BLaER1 treated with 17β-estradiol and CSF1 and Interleukin-3, amounts not matched to agents 10 nM and 100 nM (cell line): ENCODE measurements at regions not wholly inside any gene's neighbourhood (a gene's known extent, or its start where the extent isn't known, plus 50 kb on each side); places are given as distances from the start of the nearest gene placed in this dataset.

Experiments used
- H3K27ac ChIP-seq, 11 experiments: shearing (Covaris generic); formaldehyde crosslinking; 2 replicates each; pipeline ENCODE4 v1.8.1; 2022
- H3K27me3 ChIP-seq, 11 experiments: shearing (Covaris generic); formaldehyde crosslinking; 2 replicates each; pipeline ENCODE4 v1.8.1; 2022
- H3K36me3 ChIP-seq, 11 experiments: shearing (Covaris generic); formaldehyde crosslinking; 2 replicates each; pipeline ENCODE4 v1.8.1; 2022
- H3K4me1 ChIP-seq, 10 experiments: shearing (Covaris generic); formaldehyde crosslinking; 2 replicates each; pipeline ENCODE4 v1.8.1; 2022
- H3K4me2 ChIP-seq, 11 experiments: shearing (Covaris generic); formaldehyde crosslinking; 2 replicates each; pipeline ENCODE4 v1.8.1; 2022
- H3K4me3 ChIP-seq, 10 experiments: shearing (Covaris generic); formaldehyde crosslinking; 2 replicates each; pipeline ENCODE4 v1.8.1; 2022
- H3K9ac ChIP-seq, 11 experiments: shearing (Covaris generic); formaldehyde crosslinking; 2 replicates each; pipeline ENCODE4 v1.8.1; 2022
- H3K9me3 ChIP-seq, 11 experiments: shearing (Covaris generic); formaldehyde crosslinking; replicated peaks in 1 of 11; 2 replicates each; pipeline ENCODE4 v1.8.1; 2022
- H4K20me1 ChIP-seq, 11 experiments: shearing (Covaris generic); formaldehyde crosslinking; 2 replicates each; pipeline ENCODE4 v1.8.1; 2022
- Cebpa-rat ChIP-seq, 11 experiments: shearing (Covaris generic); IDR thresholded peaks; 2 replicates each; pipeline ENCODE4 v1.8.1; 2022

DNA sequence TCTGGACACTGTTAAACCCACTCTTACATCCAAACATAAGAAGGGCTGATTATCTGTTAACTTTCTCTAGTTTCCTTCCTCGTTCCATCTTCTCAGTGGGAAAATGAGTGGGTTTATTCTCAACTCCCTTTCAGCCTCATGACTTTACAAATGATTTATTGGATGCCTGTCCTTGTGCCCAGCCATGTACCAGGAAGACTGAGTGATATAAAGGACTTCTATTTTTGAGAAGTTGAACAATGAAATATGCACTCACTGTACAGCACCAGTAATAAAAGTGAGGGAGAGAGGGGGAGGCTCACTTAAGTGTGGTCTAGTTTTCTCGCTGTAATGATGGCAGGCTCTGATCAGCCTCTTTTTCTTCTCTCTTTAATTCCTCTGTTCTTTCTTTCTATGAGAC lies 277.6 kb downstream of the SMARCA2 start:
- Histone ChIP-seq H3K36me3 (peaks cover 0 to 26% (median 14%) of the 10 kb centered on the region in 11 experiments; a peak in 7 of 22 replicates), H3K4me2 (peak overlapping the region; percentile 31 to 82 (median 75); a peak in 21 of 22 replicates), H3K4me3 (no peak overlapping the region), H3K9me3 (peaks cover 29 to 35% (median 32%) of the 10 kb centered on the region in 11 experiments), H3K9ac (peak overlapping the region in 9 of 11 experiments; percentile 2 to 88 (median 81); a peak in 17 of 22 replicates), H3K27ac (peak overlapping the region in 10 of 11 experiments; percentile 10 to 100 (median 94); a peak in 19 of 22 replicates), H3K27me3 (no peaks in the 10 kb centered on the region), H3K4me1 (peaks cover 31 to 91% (median 80%) of the 10 kb centered on the region in 10 experiments), H4K20me1 (no peaks in the 10 kb centered on the region)
- TF ChIP-seq Cebpa-rat (IDR thresholded peaks at IDR 0.05), result no peak

DNA sequence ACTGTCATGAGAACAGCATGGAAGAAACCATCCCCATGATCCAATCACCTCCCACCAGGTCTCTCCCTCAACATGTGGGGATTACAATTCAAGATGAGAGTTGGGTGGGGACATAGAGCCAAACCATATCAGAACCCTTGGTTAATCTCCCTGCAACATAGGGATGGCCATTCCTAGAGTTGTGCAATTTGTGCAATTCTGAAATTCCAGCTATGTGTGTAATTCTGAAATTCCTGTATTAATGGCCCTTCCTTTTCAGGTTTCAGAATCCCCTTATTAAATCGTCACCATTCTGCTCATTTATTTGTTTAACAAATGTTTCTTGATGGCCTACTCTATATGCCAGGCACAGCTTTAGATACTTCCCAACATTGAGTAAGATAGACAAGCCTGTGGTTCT lies 282.6 kb downstream of the SMARCA2 start:
- H3K27me3 ChIP-seq, result no peaks in the 10 kb centered on the region
- H3K36me3 ChIP-seq, result peaks cover 0 to 40% (median 14%) of the 10 kb centered on the region in 11 experiments; a peak in 7 of 22 replicates
- H3K9ac ChIP-seq, result no peak overlapping the region
- H3K27ac ChIP-seq, result peak overlapping the region in 3 of 11 experiments; percentile 36 to 100 (median 98); a peak in 4 of 22 replicates
- H3K9me3 ChIP-seq, result peaks cover 67 to 83% (median 78%) of the 10 kb centered on the region in 11 experiments
- no peaks in the 10 kb centered on the region for H4K20me1 ChIP-seq
- peak overlapping the region in 3 of 10 experiments; percentile 10 to 22 (median 10); a peak in 4 of 20 replicates for H3K4me3 ChIP-seq
- no peak overlapping the region; a peak in 1 of 22 replicates for H3K4me2 ChIP-seq
- no peak for TF ChIP-seq Cebpa-rat (IDR thresholded peaks at IDR 0.05)
- H3K4me1 ChIP-seq, result peaks cover 7 to 65% (median 42%) of the 10 kb centered on the region in 10 experiments

DNA sequence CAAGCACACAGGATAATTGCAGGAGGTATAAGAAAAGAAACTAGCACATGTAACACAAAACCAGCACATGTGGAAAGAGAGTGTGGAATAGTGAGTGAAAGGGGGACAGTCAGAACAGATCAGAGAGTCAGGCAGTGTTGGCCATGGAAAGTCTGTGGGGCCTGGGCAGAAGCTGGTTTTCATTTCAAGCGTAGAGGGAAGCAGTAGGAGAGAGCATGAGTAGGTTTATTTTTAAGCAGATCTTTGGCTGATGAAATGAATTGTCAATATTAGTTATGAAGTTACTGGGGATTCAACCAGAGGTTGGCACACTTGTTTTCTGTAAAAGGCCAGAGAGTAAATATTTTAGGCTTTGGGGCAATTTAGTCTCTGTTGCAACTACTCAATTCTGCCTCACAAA lies 283.1 kb downstream of the SMARCA2 start:
- no peak for TF ChIP-seq Cebpa-rat (IDR thresholded peaks at IDR 0.05)
- Histone ChIP-seq H4K20me1 (no peaks in the 10 kb centered on the region), H3K27ac (peak overlapping the region in 5 of 11 experiments; percentile 7 to 100 (median 36); a peak in 7 of 22 replicates), H3K4me2 (peak overlapping the region in 5 of 11 experiments; percentile 18 to 46 (median 30); a peak in 5 of 22 replicates), H3K9ac (no peak overlapping the region), H3K36me3 (peaks cover 0 to 43% (median 14%) of the 10 kb centered on the region in 11 experiments; a peak in 7 of 22 replicates), H3K27me3 (no peaks in the 10 kb centered on the region), H3K9me3 (peaks cover 71 to 88% (median 83%) of the 10 kb centered on the region in 11 experiments), H3K4me1 (peaks cover 2 to 60% (median 38%) of the 10 kb centered on the region in 10 experiments; a peak in 19 of 20 replicates), H3K4me3 (peak overlapping the region in 1 of 10 experiments; percentile 10; a peak in 2 of 20 replicates)

DNA sequence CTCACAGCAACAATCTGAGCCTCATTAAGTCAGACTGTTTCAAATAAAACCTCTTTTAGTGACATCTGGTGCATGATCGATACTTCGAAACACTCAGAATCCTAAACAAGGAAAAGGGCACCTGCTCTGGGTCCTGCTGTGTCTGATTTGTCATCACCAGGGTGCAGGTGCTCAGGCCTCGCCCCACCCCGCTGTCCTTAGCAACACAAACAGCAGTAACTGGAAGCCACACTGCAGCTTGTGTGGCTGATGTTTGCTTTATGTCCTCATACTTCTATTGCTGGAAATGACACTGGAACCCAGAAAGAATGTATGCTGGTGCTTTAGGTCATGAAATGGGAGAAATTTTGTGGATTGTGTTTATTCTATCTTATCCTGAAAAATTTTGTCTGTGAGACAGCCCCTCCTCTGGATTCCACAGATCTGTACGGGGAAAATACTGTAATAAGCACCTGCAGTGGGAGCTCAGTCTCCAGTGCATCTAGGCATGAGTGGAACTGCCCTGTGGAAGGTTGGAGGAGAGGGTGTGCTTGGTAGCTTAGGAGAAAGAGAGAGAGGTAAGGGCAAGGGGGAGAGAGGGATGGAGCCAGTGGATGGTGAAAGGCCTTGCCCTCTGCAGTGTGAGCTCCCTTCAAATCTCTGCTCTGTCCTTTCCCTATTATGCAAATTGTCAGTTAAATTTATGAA lies 284.2 kb downstream of the SMARCA2 start:
- Histone ChIP-seq H3K36me3 (peaks cover 0 to 43% (median 18%) of the 10 kb centered on the region in 11 experiments; a peak in 7 of 22 replicates), H4K20me1 (no peaks in the 10 kb centered on the region), H3K9me3 (peaks cover 82 to 99% (median 93%) of the 10 kb centered on the region in 11 experiments), H3K4me3 (no peak overlapping the region), H3K27me3 (no peaks in the 10 kb centered on the region), H3K9ac (peak overlapping the region in 1 of 11 experiments; percentile 29; a peak in 1 of 22 replicates), H3K27ac (peak overlapping the region in 5 of 11 experiments; percentile 1 to 100 (median 31); a peak in 5 of 22 replicates), H3K4me2 (peak overlapping the region in 6 of 11 experiments; percentile 11 to 46 (median 27); a peak in 10 of 22 replicates), H3K4me1 (peaks cover 0 to 50% (median 27%) of the 10 kb centered on the region in 10 experiments; a peak in 16 of 20 replicates)
- no peak for TF ChIP-seq Cebpa-rat (IDR thresholded peaks at IDR 0.05)

DNA sequence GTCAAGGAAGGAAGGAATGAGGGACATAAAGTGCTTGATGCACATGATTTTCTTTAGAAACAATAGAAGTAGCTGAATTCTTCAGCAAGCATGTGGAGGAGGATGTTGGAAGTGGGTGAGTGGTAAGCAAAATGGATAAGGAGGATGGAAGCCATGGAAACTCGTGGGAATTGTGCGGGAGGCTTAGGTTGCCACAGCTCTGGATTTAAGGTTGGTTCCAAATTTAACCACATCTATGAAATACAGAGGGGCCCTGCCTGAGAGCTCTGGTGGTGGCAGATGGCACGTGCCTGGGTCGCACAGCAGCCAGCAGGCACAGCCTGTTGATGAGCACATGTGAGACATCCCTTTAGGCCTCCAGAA lies 284.7 kb downstream of the SMARCA2 start:
- H3K4me2 ChIP-seq, result peak overlapping the region in 5 of 11 experiments; percentile 11 to 46 (median 30); a peak in 8 of 22 replicates
- no peaks in the 10 kb centered on the region for H3K27me3 ChIP-seq
- no peak for TF ChIP-seq Cebpa-rat (IDR thresholded peaks at IDR 0.05)
- no peak overlapping the region for H3K4me3 ChIP-seq
- H3K9ac ChIP-seq, result peak overlapping the region in 1 of 11 experiments; percentile 29; a peak in 1 of 22 replicates
- peaks cover 0 to 43% (median 18%) of the 10 kb centered on the region in 11 experiments; a peak in 7 of 22 replicates for H3K36me3 ChIP-seq
- H3K4me1 ChIP-seq, result peaks cover 0 to 44% (median 22%) of the 10 kb centered on the region in 10 experiments; a peak in 14 of 20 replicates
- peak overlapping the region in 3 of 11 experiments; percentile 1 to 100 (median 31); a peak in 3 of 22 replicates for H3K27ac ChIP-seq
- peaks cover 84 to 100% (median 98%) of the 10 kb centered on the region in 11 experiments for H3K9me3 ChIP-seq
- no peaks in the 10 kb centered on the region for H4K20me1 ChIP-seq

DNA sequence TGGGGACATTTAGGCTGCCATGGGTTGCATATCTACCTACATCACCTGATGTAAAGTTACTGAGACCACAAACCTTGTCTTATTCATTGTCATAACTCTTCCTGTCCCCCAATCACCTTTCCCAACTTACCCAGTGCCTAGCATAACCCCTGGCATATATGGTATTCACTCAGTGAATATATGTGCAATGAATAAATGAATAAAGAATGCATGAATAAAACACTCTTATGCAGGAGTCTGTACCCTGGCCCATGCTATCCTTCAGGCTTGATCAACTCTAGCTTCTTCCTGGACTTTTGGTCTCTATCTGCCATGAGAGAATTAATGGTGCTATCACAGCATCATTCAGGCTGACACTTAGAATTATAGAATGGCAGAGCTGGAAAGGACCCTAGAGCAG lies 285.2 kb downstream of the SMARCA2 start:
- Histone ChIP-seq H3K9ac (no peak overlapping the region), H3K4me3 (no peak overlapping the region), H3K4me1 (peaks cover 0 to 41% (median 17%) of the 10 kb centered on the region in 10 experiments; a peak in 13 of 20 replicates), H3K27ac (peak overlapping the region in 1 of 11 experiments; percentile 100; a peak in 2 of 22 replicates), H3K27me3 (no peaks in the 10 kb centered on the region), H3K4me2 (peak overlapping the region in 2 of 11 experiments; percentile 45 to 46; a peak in 1 of 22 replicates), H3K36me3 (peaks cover 0 to 41% (median 16%) of the 10 kb centered on the region in 11 experiments; a peak in 7 of 22 replicates), H3K9me3 (peaks cover 82 to 100% (median 98%) of the 10 kb centered on the region in 11 experiments), H4K20me1 (no peaks in the 10 kb centered on the region)
- TF ChIP-seq Cebpa-rat (IDR thresholded peaks at IDR 0.05), result no peak

DNA sequence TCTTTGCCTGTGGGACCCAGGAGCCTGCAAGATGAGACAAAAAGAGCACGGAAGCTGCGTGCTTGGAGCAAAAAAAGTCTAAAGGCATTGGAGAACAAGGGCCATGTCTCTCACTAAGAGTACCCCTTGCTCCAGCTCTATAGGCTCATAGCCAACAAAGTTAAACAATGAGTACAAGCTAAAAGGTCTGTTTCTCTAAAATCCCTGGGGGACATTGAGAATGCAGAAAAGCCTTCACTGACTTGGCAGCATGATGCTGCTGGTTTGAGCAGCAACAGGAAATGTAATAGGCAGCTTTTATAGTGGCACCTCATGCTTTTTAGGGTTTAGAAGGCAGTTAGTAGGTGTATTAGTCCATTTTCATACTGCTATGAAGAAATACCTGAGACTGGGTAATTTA lies 287.5 kb downstream of the SMARCA2 start:
- Histone ChIP-seq H3K4me1 (peaks cover 0 to 48% (median 20%) of the 10 kb centered on the region in 10 experiments; a peak in 12 of 20 replicates), H3K4me3 (peak overlapping the region in 1 of 10 experiments; percentile 3; a peak in 1 of 20 replicates), H4K20me1 (no peaks in the 10 kb centered on the region), H3K9me3 (peaks cover 59 to 100% (median 91%) of the 10 kb centered on the region in 11 experiments), H3K36me3 (peaks cover 0 to 18% (median 4%) of the 10 kb centered on the region in 11 experiments; a peak in 6 of 22 replicates), H3K27ac (no peak overlapping the region), H3K9ac (no peak overlapping the region), H3K27me3 (no peaks in the 10 kb centered on the region), H3K4me2 (no peak overlapping the region)
- no peak for TF ChIP-seq Cebpa-rat (IDR thresholded peaks at IDR 0.05)

DNA sequence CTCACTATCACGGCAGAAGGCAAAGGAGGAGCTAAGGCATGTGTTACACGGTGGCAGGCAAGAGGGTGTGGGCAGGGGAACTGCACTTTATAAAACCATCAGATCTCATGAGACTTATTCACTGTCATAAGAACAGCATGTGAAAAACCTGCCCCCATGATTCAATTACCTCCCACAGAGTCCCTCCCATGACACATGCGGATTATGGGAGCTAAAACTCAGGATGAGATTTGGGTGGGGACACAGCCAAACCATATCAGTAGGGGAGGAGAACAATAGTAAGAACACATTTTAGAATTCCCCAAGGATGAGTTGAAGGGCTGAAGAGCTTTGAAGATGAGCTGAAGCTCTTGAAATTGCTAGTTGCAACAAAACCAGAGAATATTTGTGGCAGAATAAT lies 287.9 kb downstream of the SMARCA2 start:
- H3K9ac ChIP-seq, result no peak overlapping the region
- TF ChIP-seq Cebpa-rat (IDR thresholded peaks at IDR 0.05), result no peak
- H3K27ac ChIP-seq, result no peak overlapping the region
- peaks cover 0 to 49% (median 20%) of the 10 kb centered on the region in 10 experiments; a peak in 12 of 20 replicates for H3K4me1 ChIP-seq
- H3K27me3 ChIP-seq, result no peaks in the 10 kb centered on the region
- peaks cover 0 to 16% (median under 1%) of the 10 kb centered on the region in 11 experiments; a peak in 4 of 22 replicates for H3K36me3 ChIP-seq
- H3K4me3 ChIP-seq, result peak overlapping the region in 1 of 10 experiments; percentile 3; a peak in 1 of 20 replicates
- no peak overlapping the region for H3K4me2 ChIP-seq
- no peaks in the 10 kb centered on the region for H4K20me1 ChIP-seq
- H3K9me3 ChIP-seq, result peaks cover 55 to 100% (median 91%) of the 10 kb centered on the region in 11 experiments
